Glomerular visceral epithelial cell (primary cell): ENCODE measurements at regions not wholly inside any gene's neighbourhood (a gene's known extent, or its start where the extent isn't known, plus 50 kb on each side); places are given as distances from the start of the nearest gene placed in this dataset.

Source experiments
- DNase-seq: peaks from one replicate; pipeline ENCODE4 v3.0.0-alpha.2; 2016; ENCODE audit errors: extremely low spot score

- DNase-seq = no peak
Observed at GRCh38 chr11:90775567-90776165, 552.8 kb upstream of the CHORDC1 start.

GRCh38 chr11:90774727-90775566 is 552.1 kb upstream of the CHORDC1 start:
- no peak for DNase-seq

- no peak for DNase-seq
Observed at GRCh38 chr11:90770007-90770406, 547.2 kb upstream of the CHORDC1 start.

- no peak for DNase-seq
Observed at GRCh38 chr11:90766121-90766520, 543.3 kb upstream of the CHORDC1 start.

- DNase-seq = no peak
Observed at GRCh38 chr11:90764691-90765090, 541.8 kb upstream of the CHORDC1 start.

GRCh38 chr11:90757849-90758494 is 535.1 kb upstream of the CHORDC1 start:
- DNase-seq = no peak

GRCh38 chr11:90756617-90757016 is 533.8 kb upstream of the CHORDC1 start:
- DNase-seq = no peak

GRCh38 chr11:90753546-90753945 is 530.7 kb upstream of the CHORDC1 start:
- no peak for DNase-seq

- DNase-seq = peak; percentile 1
Observed at GRCh38 chr11:90747057-90747456, 524.2 kb upstream of the CHORDC1 start.

- no peak for DNase-seq
Observed at GRCh38 chr11:90744169-90744568, 521.3 kb upstream of the CHORDC1 start.

GRCh38 chr11:90738799-90739198 is 516.0 kb upstream of the CHORDC1 start:
- no peak for DNase-seq

- DNase-seq = no peak
Observed at GRCh38 chr11:90737444-90738050, 514.7 kb upstream of the CHORDC1 start.

GRCh38 chr11:90732486-90732885 is 509.6 kb upstream of the CHORDC1 start:
- no peak for DNase-seq

GRCh38 chr11:90723475-90723874 is 500.6 kb upstream of the CHORDC1 start:
- no peak for DNase-seq

- no peak for DNase-seq
Observed at GRCh38 chr11:90722552-90723190, 499.8 kb upstream of the CHORDC1 start.

- no peak for DNase-seq
Observed at GRCh38 chr11:90717522-90717921, 494.7 kb upstream of the CHORDC1 start.

- DNase-seq = no peak
Observed at GRCh38 chr11:90705661-90706060, 482.8 kb upstream of the CHORDC1 start.

- no peak for DNase-seq
Observed at GRCh38 chr11:90704510-90704909, 481.7 kb upstream of the CHORDC1 start.

- no peak for DNase-seq
Observed at GRCh38 chr11:90701716-90702115, 478.9 kb upstream of the CHORDC1 start.

- DNase-seq = no peak
Observed at GRCh38 chr11:90700789-90701439, 478.1 kb upstream of the CHORDC1 start.

GRCh38 chr11:90699791-90700400 is 477.0 kb upstream of the CHORDC1 start:
- no peak for DNase-seq
